Urinary bladder (tissue), 3 donors: ENCODE measurements at regions not wholly inside any gene's neighbourhood (a gene's known extent, or its start where the extent isn't known, plus 50 kb on each side); places are given as distances from the start of the nearest gene placed in this dataset.
A peak's percentile ranks its signal among the peaks of the same experiment; 100 is the strongest.
"Not testable (repeated sequence)": the region's sequence is repeated elsewhere in the genome, so short reads cannot be mapped to it uniquely, and the experiment has no call there.

Experiments used
- DNase-seq: peaks from one replicate; pipeline ENCODE4 v3.0.0-alpha.2; 2015; ENCODE audit errors: extremely low spot score
- H3K27ac ChIP-seq: one replicate; pipeline ENCODE4 v1.5.1; 2013; ENCODE audit warnings: low read depth, mild to moderate bottlenecking, moderate library complexity
- H3K36me3 ChIP-seq: one replicate; pipeline ENCODE4 v1.6.1; 2013; ENCODE audit warnings: mild to moderate bottlenecking, moderate library complexity; ENCODE audit not compliant: insufficient read depth
- H3K4me1 ChIP-seq: one replicate; pipeline ENCODE4 v1.6.1; 2013; ENCODE audit warnings: mild to moderate bottlenecking, moderate library complexity; ENCODE audit not compliant: insufficient read depth
- H3K4me3 ChIP-seq: one replicate; pipeline ENCODE4 v1.5.1; 2013; ENCODE audit warnings: low read depth, low read length
- WGBS: extraction: QIAGEN DNeasy Blood & Tissue Kit; methylation state at CpG from one replicate; pipeline ENCODE4 v1.1.7; 2013; 5-methylcytosine and 5-hydroxymethylcytosine counted together
- donor health status: healthy with polysubstance abuse.
- donor health status: healthy.

DNA sequence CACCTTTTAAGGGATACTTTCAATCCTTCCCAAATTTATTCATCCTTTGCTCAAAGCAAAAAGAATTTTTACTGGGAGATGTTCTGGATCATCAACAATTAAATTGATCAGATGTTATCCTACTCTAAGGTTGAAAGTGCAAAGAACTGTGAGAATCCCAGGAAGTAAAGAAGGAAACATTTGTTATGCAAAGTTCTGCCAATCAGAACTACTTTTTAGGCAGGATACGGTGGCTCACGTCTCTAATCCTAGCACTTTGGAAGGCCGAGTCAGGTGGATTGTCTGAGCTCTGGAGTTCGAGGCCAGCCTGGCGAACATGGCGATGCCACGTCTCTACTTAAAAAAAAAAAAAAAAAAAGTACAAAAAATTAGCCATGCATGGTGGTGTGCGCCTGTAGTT lies 882.3 kb downstream of the DIAPH3 start:
- no peak overlapping the region for H3K27ac ChIP-seq
- H3K4me3 ChIP-seq = no peak overlapping the region
- no peaks in the 10 kb centered on the region for H3K4me1 ChIP-seq
- 95% methylated on average over 8 of the region's 8 CpGs for WGBS
- no peaks in the 10 kb centered on the region for H3K36me3 ChIP-seq
- DNase-seq = no peak

DNA sequence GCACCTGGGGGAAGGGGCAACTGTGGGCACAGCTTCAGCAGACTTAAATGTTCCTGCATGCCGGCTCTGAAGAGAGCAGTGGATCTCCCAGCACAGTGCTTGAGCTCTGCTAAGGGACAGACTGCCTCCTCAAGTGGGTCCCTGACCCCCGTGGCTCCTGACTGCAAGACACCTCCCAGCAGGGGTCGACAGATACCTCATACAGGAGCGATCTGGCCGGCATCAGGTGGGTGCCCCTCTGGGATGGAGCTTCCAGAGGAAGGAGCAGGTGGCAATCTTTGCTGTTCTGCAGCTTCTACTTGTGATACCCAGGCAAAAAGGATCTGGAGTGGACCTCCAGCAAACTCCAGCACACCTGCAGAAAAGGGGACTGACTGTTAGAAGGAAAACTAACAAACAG lies 871.5 kb downstream of the DIAPH3 start:
- not testable (repeated sequence) for H3K4me3 ChIP-seq

DNA sequence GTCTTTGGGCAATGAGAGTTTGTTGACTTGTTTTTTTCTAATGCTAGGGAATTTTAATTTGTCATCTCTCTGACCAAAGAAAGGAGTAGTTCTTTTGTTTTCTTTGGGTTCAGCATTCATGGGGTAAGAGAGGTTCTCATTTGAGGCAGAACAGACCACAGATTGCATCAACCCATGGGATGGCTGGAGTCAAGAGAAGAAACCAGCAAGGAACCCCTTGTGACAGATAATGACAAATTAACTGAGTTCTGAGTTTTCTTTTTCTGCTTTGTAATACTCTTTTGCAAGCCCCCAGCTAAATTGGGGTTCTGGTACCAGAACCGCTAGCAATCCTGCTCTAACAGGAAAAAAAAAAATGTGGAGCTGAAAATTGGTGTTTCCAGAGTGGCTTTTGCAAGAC lies 864.1 kb downstream of the DIAPH3 start:
- no peak for DNase-seq
- no peak overlapping the region for H3K4me3 ChIP-seq
- 97% methylated on average over 1 of the region's 1 CpG for WGBS

More for the DNA sequence above, 871.5 kb downstream of the DIAPH3 start:
- not testable (repeated sequence) for H3K4me1 ChIP-seq, DNase-seq, H3K36me3 ChIP-seq, H3K27ac ChIP-seq
- 95% methylated on average over 5 of the region's 5 CpGs for WGBS

DNA sequence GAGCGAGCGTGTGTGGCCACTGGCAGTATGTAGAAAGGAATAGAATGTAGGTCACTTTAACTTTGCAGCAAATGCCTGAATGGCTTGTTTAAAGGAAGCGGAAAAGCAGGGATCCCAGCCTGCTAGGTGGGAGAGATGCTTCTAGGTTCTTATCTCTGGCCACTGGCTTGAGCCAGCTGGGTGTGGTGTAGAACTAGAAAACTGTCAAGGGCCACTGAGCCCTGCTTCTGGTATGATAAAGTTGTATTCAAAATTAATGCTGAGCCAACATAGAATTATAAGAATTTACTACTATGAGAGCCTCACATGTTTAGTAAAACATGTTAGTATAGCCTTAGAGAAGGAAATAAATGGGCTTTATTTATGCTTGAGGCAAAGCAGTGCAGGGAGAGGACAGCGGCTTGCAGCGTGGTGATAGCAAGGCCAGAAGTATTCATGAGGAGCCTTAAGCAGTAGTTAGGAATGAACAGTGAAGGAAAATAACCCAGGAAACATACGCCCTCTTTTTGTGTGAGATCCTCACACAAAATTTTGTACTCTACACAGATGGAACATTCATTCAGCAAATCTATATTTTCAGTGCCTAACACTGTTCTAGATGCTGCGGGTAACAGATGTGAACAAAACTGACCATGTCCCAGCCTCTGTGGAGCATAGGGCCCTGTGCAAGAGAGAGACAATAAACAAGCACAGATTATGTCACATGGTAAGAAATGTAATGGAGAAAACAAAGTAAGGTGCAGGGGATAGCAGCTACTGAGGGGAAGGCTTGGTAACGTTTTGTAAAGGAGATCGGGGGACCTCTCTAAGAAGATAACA lies 863.2 kb downstream of the DIAPH3 start:
- Histone ChIP-seq H3K4me3 (no peak overlapping the region), H3K4me1 (no peaks in the 10 kb centered on the region), H3K36me3 (no peaks in the 10 kb centered on the region), H3K27ac (no peak overlapping the region)
- WGBS = 70% methylated on average over 9 of the region's 9 CpGs
- no peak for DNase-seq

More for the DNA sequence above, 864.1 kb downstream of the DIAPH3 start:
- Histone ChIP-seq H3K27ac (no peak overlapping the region), H3K36me3 (no peaks in the 10 kb centered on the region), H3K4me1 (no peaks in the 10 kb centered on the region)

DNA sequence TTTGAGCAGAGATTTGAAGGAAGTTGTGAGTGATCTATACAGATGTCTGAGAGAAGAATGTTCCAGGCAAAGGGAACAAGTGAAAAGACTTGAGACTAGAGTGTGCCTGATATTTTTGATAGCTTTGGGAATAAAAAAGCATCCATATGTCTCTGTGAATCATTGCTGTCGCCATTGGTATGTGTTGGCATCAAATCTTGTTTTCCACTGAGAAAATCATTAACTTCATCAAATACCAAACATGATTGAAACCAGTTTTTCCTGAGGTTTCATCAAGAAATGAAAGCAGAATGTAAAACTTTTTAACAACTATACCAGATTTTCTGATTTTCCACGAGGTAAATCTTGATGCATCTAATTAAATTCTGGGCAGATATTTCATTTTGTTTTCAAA lies 862.6 kb downstream of the DIAPH3 start:
- H3K4me1 ChIP-seq = no peaks in the 10 kb centered on the region
- H3K27ac ChIP-seq = no peak overlapping the region
- no peak overlapping the region for H3K4me3 ChIP-seq
- no peaks in the 10 kb centered on the region for H3K36me3 ChIP-seq
- WGBS = 66% methylated on average over 2 of the region's 2 CpGs
- DNase-seq = no peak

DNA sequence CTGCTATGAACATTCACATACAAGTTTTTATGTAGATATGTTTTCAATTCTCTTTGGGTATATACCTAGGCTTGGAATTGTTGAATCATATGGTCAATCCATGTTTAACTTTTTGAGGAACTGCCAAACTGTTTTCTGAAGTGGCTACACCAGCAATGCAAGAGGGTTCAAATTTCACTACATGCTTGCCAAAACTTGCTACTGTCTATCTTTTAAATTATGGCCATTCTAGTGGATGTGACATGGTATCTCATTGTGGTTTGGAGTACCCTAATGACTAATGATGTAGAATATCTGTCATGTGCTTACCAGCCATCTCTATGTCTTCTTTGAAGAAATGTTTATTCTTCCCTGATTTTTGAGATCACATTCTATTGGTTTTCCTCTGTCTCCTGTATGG lies 860.3 kb downstream of the DIAPH3 start:
- no peak overlapping the region for H3K4me3 ChIP-seq
- DNase-seq = no peak
- H3K36me3 ChIP-seq = peaks cover 2% of the 10 kb centered on the region
- no peaks in the 10 kb centered on the region for H3K4me1 ChIP-seq
- H3K27ac ChIP-seq = no peak overlapping the region

DNA sequence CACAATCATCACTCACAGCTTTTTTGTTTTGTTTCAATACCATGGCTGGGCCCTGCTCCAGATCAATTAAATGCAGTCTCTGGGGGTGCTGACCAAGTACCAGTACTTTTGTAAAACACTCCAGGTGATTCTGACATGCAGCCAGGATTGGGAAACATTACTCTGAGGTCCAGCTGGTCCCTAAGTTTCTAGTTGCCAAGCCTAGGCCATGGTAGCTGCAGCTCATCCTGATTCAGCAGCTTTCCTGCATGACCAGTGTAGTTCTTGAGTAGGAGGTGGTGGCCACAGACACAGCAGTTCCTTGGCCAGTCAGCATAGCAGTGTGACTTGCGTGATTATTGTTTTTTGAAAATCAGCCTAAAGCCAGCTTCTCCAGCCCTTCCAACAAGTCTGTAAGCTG lies 859.1 kb downstream of the DIAPH3 start:
- H3K4me1 ChIP-seq = no peaks in the 10 kb centered on the region
- H3K27ac ChIP-seq = no peak overlapping the region
- no peak overlapping the region for H3K4me3 ChIP-seq
- 99% methylated on average over 1 of the region's 1 CpG for WGBS
- H3K36me3 ChIP-seq = peaks cover 2% of the 10 kb centered on the region
- DNase-seq = no peak

DNA sequence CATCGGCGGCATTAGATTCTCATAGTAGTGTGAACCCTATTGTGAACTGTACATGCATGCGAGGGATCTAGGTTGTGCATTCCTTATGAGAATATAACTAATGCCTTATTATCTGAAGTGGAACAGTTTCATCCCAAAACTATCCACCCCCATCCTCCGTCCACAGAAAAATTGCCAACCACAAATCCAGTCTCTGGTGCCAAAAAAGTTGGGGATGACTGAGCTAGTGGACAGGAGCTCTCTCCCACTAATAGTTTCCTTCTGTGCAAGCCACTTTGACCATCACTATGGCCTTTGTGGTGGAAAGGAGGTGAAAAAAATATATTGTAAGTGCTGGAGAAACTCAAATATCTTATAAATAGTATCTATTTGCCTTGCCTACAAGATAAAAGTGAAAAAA lies 857.8 kb downstream of the DIAPH3 start:
- Histone ChIP-seq H3K27ac (no peak overlapping the region), H3K4me3 (no peak overlapping the region), H3K36me3 (peaks cover 2% of the 10 kb centered on the region), H3K4me1 (no peaks in the 10 kb centered on the region)
- 93% methylated on average over 4 of the region's 4 CpGs for WGBS
- DNase-seq = no peak

DNA sequence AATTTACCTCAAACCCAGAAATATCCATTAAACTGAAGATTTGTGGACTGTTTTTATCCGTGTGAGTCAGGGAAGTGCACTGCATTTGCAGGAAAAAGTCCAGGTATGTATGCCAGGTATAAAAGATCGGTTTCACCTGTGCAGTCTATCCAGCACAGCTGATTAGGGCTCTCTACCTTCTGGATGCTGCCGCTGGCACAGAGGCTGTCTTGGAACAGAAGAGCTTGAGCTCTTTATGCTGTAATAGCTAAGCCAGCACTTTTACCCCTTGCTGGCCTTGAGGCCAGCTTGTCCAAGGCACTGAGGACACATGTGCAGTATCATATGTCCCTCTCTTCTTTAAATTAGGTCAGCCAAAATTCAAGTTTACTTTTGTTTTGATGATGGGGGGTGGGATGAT lies 851.0 kb downstream of the DIAPH3 start:
- H3K4me3 ChIP-seq = no peak overlapping the region
- no peaks in the 10 kb centered on the region for H3K4me1 ChIP-seq
- WGBS = 94% methylated on average over 3 of the region's 3 CpGs
- no peaks in the 10 kb centered on the region for H3K36me3 ChIP-seq
- no peak for DNase-seq
- no peak overlapping the region for H3K27ac ChIP-seq

DNA sequence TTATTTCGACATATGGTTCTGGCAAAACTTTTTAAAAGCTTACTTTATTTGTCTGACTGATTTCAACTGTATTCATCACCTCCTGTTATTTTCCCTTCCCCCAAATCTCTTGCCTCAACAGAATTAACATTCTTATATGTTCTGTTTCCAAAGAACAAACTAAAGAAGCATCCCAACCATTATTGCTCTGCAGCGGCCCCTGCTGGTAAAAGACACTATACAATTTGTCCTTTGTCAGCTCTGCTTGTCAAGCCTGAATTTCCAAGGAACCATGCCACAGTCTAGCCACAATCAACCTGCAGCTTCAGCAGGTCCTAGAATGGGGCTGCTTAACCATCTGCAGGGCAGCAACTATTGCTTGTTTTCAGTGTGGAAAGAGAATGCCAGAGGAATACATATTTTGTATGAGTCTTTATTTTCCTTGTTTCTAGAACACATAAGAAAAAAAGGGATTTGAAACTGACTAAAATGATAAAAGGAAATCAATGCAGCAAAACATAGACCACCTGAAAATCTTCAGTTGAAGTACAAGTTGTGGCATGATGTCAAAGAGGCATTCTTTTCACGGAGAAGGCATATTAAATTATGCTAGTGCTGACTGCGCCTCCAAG lies 845.3 kb downstream of the DIAPH3 start:
- no peak overlapping the region for H3K4me3 ChIP-seq
- DNase-seq = peak; percentile 73
- H3K27ac ChIP-seq = no peak overlapping the region
- H3K36me3 ChIP-seq = no peaks in the 10 kb centered on the region
- WGBS = 42% methylated on average over 4 of the region's 4 CpGs
- no peaks in the 10 kb centered on the region for H3K4me1 ChIP-seq

DNA sequence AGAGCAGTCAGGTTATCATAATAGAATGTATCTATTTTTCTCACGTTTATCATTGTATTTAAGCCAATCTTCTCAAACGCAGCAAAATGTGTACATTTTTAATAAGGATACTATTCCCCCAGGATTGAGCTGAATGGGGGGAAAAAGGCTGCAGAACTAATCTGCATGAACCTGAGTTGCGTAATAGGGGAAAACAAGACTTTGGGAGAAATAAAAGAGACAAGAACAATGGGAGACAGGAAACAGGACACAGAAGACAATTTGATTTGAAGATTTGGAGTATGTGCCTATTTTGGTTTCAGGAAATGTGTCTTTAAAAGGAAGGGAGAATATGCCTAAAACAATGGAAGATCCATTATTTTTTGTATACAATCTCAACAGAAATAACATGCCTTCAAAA lies 844.5 kb downstream of the DIAPH3 start:
- H3K4me3 ChIP-seq = no peak overlapping the region
- no peak for DNase-seq
- 80% methylated on average over 3 of the region's 3 CpGs for WGBS
- H3K27ac ChIP-seq = no peak overlapping the region
- no peaks in the 10 kb centered on the region for H3K4me1 ChIP-seq
- no peaks in the 10 kb centered on the region for H3K36me3 ChIP-seq

DNA sequence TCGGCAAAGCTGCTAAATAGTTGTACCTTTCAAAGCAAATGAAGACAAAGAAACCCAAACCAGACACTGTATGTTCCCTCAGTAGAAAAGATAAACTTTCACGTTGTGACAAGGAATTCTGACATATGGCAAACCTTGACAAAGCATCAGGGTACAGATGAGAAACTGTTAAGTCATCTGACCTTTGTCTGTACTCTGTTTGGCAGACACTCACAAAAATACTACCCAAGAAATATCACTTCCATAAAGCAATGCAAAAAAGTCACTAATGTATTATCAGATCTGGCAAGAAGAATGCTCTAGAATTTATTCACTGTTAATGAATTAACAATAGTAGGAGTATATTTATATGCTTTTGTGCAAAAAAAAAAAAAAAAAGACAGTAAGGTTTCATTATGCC lies 843.7 kb downstream of the DIAPH3 start:
- no peak overlapping the region for H3K4me3 ChIP-seq
- no peak for DNase-seq
- no peaks in the 10 kb centered on the region for H3K36me3 ChIP-seq
- H3K4me1 ChIP-seq = no peaks in the 10 kb centered on the region
- no peak overlapping the region for H3K27ac ChIP-seq
- WGBS = 50% methylated on average over 2 of the region's 2 CpGs

DNA sequence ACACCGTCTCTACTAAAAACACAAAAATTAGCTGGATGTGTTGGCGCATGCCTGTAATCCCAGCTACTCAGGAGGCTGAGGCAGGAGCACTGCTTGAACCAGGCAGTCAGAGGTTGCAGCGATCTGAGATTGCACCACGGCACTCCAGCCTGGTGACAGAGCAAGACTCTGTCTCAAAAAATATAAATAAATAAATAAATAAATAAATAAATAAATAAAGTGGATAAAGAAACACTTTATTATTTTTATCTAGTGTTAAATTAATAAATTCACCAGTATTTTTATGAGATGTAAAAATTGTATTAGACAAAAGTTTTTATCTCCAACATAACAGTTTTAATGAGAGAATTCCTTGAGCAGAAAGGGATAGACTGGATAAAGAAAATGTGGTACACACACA lies 839.3 kb downstream of the DIAPH3 start:
- H3K4me3 ChIP-seq, H3K4me1 ChIP-seq, H3K36me3 ChIP-seq, H3K27ac ChIP-seq, DNase-seq: not testable (repeated sequence)
- WGBS = 95% methylated on average over 4 of the region's 4 CpGs

DNA sequence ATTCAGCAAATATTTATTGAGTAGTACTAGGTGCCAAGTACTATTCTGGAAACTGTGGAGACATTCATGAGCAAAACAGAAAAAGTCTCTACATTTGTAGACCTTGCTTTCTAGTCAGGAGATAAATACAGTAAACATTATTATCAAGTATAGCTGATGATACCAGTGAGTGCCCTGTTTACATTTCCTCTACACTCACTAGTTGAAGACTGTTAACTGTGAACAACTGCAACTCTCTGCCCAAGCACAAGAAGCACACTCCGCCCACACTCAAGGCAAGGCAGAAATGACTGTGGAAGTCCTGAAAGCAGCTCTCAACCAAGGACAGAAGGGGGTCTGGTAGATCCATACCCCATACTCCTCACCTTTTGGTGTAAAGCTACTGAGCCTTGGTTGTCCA lies 837.0 kb downstream of the DIAPH3 start:
- H3K4me3 ChIP-seq = no peak overlapping the region
- DNase-seq = no peak
- no peak overlapping the region for H3K27ac ChIP-seq
- H3K4me1 ChIP-seq = no peaks in the 10 kb centered on the region
- 98% methylated on average over 1 of the region's 1 CpG for WGBS
- H3K36me3 ChIP-seq = no peaks in the 10 kb centered on the region
